H1 (cell line): ENCODE measurements at regions not wholly inside any gene's neighbourhood (a gene's known extent, or its start where the extent isn't known, plus 50 kb on each side); places are given as distances from the start of the nearest gene placed in this dataset.

Source experiments
- SAP30 ChIP-seq: fragments of 300-600 bp; sonication (generic); IDR thresholded peaks from 2 replicates; pipeline ENCODE4 v1.7.1; 2012; ENCODE audit warnings: low read length, moderate library complexity, mild to moderate bottlenecking, inconsistent platforms; ENCODE audit not compliant: insufficient read depth, insufficient replicate concordance
- SRF ChIP-seq: IDR thresholded peaks from 2 replicates; pipeline ENCODE4 v1.6.1; 2011; ENCODE audit warnings: mild to moderate bottlenecking, low read depth, low read length, moderate library complexity
- TF ChIP-seq, protein P1 (sequence below): IDR thresholded peaks from 2 replicates; pipeline ENCODE4 v1.6.1; 2012; ENCODE audit warnings: low read length, inconsistent platforms

DNA sequence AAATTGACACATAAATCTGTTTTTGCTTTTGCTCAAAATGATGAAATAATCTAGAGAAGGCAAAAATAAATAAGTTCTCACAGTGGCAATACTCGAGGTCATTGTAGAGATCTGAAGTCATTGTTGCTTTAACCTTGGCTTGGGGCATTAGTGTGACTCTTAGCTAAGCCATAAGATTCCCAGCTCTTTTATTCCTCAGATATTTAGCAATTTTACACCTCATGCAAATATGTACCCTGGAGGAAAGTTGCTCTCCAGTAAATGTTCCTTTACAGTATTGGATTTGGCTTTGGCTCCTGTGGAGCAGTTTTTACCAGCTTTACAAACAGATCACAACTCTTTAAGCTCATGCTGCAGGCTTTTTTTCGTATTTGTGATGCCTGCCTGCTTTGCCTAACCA lies 134.2 kb upstream of the NABP1 start (continued):
- TF ChIP-seq, protein P1, sequence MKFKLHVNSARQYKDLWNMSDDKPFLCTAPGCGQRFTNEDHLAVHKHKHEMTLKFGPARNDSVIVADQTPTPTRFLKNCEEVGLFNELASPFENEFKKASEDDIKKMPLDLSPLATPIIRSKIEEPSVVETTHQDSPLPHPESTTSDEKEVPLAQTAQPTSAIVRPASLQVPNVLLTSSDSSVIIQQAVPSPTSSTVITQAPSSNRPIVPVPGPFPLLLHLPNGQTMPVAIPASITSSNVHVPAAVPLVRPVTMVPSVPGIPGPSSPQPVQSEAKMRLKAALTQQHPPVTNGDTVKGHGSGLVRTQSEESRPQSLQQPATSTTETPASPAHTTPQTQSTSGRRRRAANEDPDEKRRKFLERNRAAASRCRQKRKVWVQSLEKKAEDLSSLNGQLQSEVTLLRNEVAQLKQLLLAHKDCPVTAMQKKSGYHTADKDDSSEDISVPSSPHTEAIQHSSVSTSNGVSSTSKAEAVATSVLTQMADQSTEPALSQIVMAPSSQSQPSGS: no peak
- TF ChIP-seq SAP30: no peak
- TF ChIP-seq SRF: no peak
- TF ChIP-seq, all 59 proteins: peak for 0
